H1 (cell line): ENCODE measurements at regions not wholly inside any gene's neighbourhood (a gene's known extent, or its start where the extent isn't known, plus 50 kb on each side); places are given as distances from the start of the nearest gene placed in this dataset.

Experiments used
- CTCF ChIA-PET: fragments of 300-600 bp; sonication (Branson Sonifier 250); formaldehyde crosslinking; loops from one replicate; lab custom pipeline; 2021; ENCODE audit not compliant: partially characterized antibody; lab: Charles Lee
- POLR2A ChIA-PET: fragments of 300-600 bp; sonication (Branson Sonifier 250); formaldehyde crosslinking; loops from one replicate; lab custom pipeline; 2021; ENCODE audit warnings: inconsistent platforms; ENCODE audit not compliant: partially characterized antibody; lab: Charles Lee
- DNase-seq, 2 experiments: peaks; one replicate each; pipeline versions ENCODE4 v3.0.0 to v3.0.0-alpha.2; 2010 to 2022; ENCODE audit warnings: low spot score in 2 of 2, low read depth in 1 of 2, mixed read lengths in 1 of 2
- FAIRE-seq: peaks from 2 replicates; lab custom pipeline; 2011; peaks lifted over from hg19 to GRCh38; lab: Jason Lieb, UNC
- H2AFZ ChIP-seq: 2 replicates; pipeline ENCODE4 v1.8.1; 2012; ENCODE audit warnings: low read length, inconsistent platforms
- H2AK5ac ChIP-seq: 2 replicates; pipeline ENCODE4 v1.6.1; 2013; ENCODE audit warnings: low read depth, low read length
- H2BK120ac ChIP-seq: replicated peaks from 2 replicates; pipeline ENCODE3; 2013; ENCODE audit warnings: low read depth, low read length, inconsistent platforms
- H2BK12ac ChIP-seq: 2 replicates; pipeline ENCODE4 v1.6.1; 2013; ENCODE audit warnings: low read depth, low read length
- H2BK15ac ChIP-seq: 2 replicates; pipeline ENCODE4 v1.6.1; 2013; ENCODE audit warnings: low read length
- H2BK20ac ChIP-seq: 2 replicates; pipeline ENCODE4 v1.6.1; 2013; ENCODE audit warnings: low read length
- H2BK5ac ChIP-seq: 2 replicates; pipeline ENCODE4 v1.6.1; 2013; ENCODE audit warnings: low read depth, low read length
- H3K14ac ChIP-seq: 2 replicates; pipeline ENCODE4 v1.6.1; 2013; ENCODE audit warnings: inconsistent platforms; ENCODE audit not compliant: insufficient read length
- H3K18ac ChIP-seq: 2 replicates; pipeline ENCODE4 v1.6.1; 2013; ENCODE audit warnings: low read length; ENCODE audit errors: extremely low read depth
- H3K23ac ChIP-seq: 2 replicates; pipeline ENCODE4 v1.6.1; 2013; ENCODE audit warnings: inconsistent platforms; ENCODE audit not compliant: insufficient read length
- H3K23me2 ChIP-seq: 2 replicates; pipeline ENCODE4 v1.6.1; 2013; ENCODE audit warnings: low read depth, low read length
- H3K27ac ChIP-seq: 2 replicates; pipeline ENCODE4 v1.6.1; 2011; ENCODE audit warnings: low read depth, low read length, inconsistent platforms
- H3K27me3 ChIP-seq, 4 experiments: replicated peaks in 1 of 4; 1 replicate in 1 of 4; 2 replicates in 3 of 4; pipeline versions ENCODE4 v1.6.1 to v1.8.1; 2011 to 2013; ENCODE audit warnings: low read length in 3 of 4, mild to moderate bottlenecking in 3 of 4, inconsistent platforms in 2 of 4, mixed read lengths in 2 of 4, moderate library complexity in 1 of 4; ENCODE audit not compliant: control insufficient read depth in 3 of 4, insufficient read depth in 3 of 4; ENCODE audit errors: extremely low read depth in 1 of 4
- H3K36me3 ChIP-seq, 4 experiments: 2 replicates each; pipeline versions ENCODE4 v1.6.1 to v1.8.1; 2011 to 2013; ENCODE audit warnings: mild to moderate bottlenecking in 4 of 4, low read length in 3 of 4, moderate library complexity in 2 of 4, control low read depth in 1 of 4, inconsistent platforms in 1 of 4; ENCODE audit not compliant: insufficient read depth in 4 of 4, control insufficient read depth in 2 of 4
- H3K4ac ChIP-seq: replicated peaks from 2 replicates; pipeline ENCODE3; 2013; ENCODE audit warnings: low read length, low read depth, mixed read lengths, inconsistent platforms; ENCODE audit not compliant: insufficient read length
- H3K4me1 ChIP-seq, 4 experiments: replicated peaks in 1 of 4; 1 replicate in 1 of 4; 2 replicates in 3 of 4; pipeline versions ENCODE4 v1.6.1 to v1.8.1; 2011 to 2013; ENCODE audit warnings: low read length in 3 of 4, inconsistent platforms in 2 of 4, mixed read lengths in 1 of 4; ENCODE audit not compliant: insufficient read depth in 4 of 4, control insufficient read depth in 3 of 4
- H3K4me2 ChIP-seq, 2 experiments: 2 replicates each; pipeline versions ENCODE4 v1.6.1 to v1.8.1; 2011 to 2013; ENCODE audit warnings: low read depth in 2 of 2, low read length in 2 of 2, control low read depth in 1 of 2, inconsistent platforms in 1 of 2, mild to moderate bottlenecking in 1 of 2; ENCODE audit not compliant: insufficient read depth in 1 of 2
- H3K4me3 ChIP-seq, 4 experiments: fragments of 200-600, 300-600 bp in 1 of 4; sonication (generic), shearing (Covaris generic), sonication (Bioruptor Twin) in 1 of 4; 2 replicates each; pipeline versions ENCODE4 v1.5.1 to v1.8.1; 2011 to 2016; ENCODE audit warnings: low read length in 4 of 4, low read depth in 3 of 4, control low read depth in 2 of 4, inconsistent platforms in 2 of 4, mild to moderate bottlenecking in 2 of 4, mixed read lengths in 1 of 4, moderate library complexity in 1 of 4; ENCODE audit not compliant: insufficient read depth in 2 of 4; ENCODE audit errors: extremely low read depth in 1 of 4
- H3K56ac ChIP-seq: replicated peaks from 2 replicates; pipeline ENCODE3; 2013; ENCODE audit warnings: low read depth, mild to moderate bottlenecking, mixed read lengths, low read length, inconsistent platforms; ENCODE audit not compliant: insufficient read length
- H3K79me1 ChIP-seq: 2 replicates; pipeline ENCODE4 v1.6.1; 2013; ENCODE audit warnings: low read depth, low read length, control low read depth
- H3K79me2 ChIP-seq, 2 experiments: 2 replicates each; pipeline versions ENCODE4 v1.6.1 to v1.8.1; 2012 to 2013; ENCODE audit warnings: low read length in 2 of 2, mild to moderate bottlenecking in 2 of 2, inconsistent platforms in 1 of 2; ENCODE audit not compliant: insufficient read depth in 2 of 2, control insufficient read depth in 1 of 2
- H3K9ac ChIP-seq, 4 experiments: replicated peaks in 1 of 4; 1 replicate in 1 of 4; 2 replicates in 3 of 4; pipeline versions ENCODE4 v1.6.1 to v1.8.1; 2011 to 2013; ENCODE audit warnings: low read depth in 3 of 4, low read length in 3 of 4, control low read depth in 2 of 4, mild to moderate bottlenecking in 2 of 4, moderate library complexity in 2 of 4, inconsistent platforms in 1 of 4; ENCODE audit errors: extremely low read depth in 1 of 4
- H3K9me3 ChIP-seq, 2 experiments: 2 replicates each; pipeline versions ENCODE4 v1.6.1 to v1.8.1; 2012 to 2013; ENCODE audit warnings: mild to moderate bottlenecking in 2 of 2, moderate library complexity in 2 of 2, control low read depth in 1 of 2, inconsistent platforms in 1 of 2, low read depth in 1 of 2, low read length in 1 of 2, mixed read lengths in 1 of 2; ENCODE audit not compliant: insufficient read depth in 2 of 2
- H4K20me1 ChIP-seq, 2 experiments: replicated peaks in 1 of 2; 2 replicates each; pipeline versions ENCODE3 to v1.8.1; 2011 to 2013; ENCODE audit warnings: inconsistent platforms in 2 of 2, low read length in 2 of 2, mild to moderate bottlenecking in 1 of 2; ENCODE audit not compliant: insufficient read depth in 2 of 2, control insufficient read depth in 1 of 2
- H4K5ac ChIP-seq: 2 replicates; pipeline ENCODE4 v1.6.1; 2013; ENCODE audit warnings: low read length, low read depth, mixed read lengths, inconsistent platforms; ENCODE audit not compliant: insufficient read length
- H4K8ac ChIP-seq: 2 replicates; pipeline ENCODE4 v1.8.0; 2013; ENCODE audit warnings: mild to moderate bottlenecking, moderate library complexity, low read length, inconsistent platforms; ENCODE audit not compliant: insufficient read depth; ENCODE audit errors: extremely low read depth
- H4K91ac ChIP-seq: replicated peaks from 2 replicates; pipeline ENCODE3; 2013; ENCODE audit warnings: low read length, mixed read lengths, inconsistent platforms; ENCODE audit not compliant: insufficient read length
- BCL11A ChIP-seq, 2 experiments: IDR thresholded peaks; one replicate each; pipeline ENCODE4 v1.6.1; 2011; ENCODE audit warnings: low read depth in 2 of 2, low read length in 2 of 2, mild to moderate bottlenecking in 2 of 2
- CREB1 ChIP-seq: IDR thresholded peaks from 2 replicates; pipeline ENCODE4 v1.6.1; 2012; ENCODE audit warnings: inconsistent platforms
- CTBP2 ChIP-seq: IDR thresholded peaks from 2 replicates; pipeline ENCODE4 v1.7.0; 2011; ENCODE audit warnings: borderline replicate concordance, mild to moderate bottlenecking, moderate library complexity, mixed read lengths, low read length; ENCODE audit not compliant: insufficient read depth, insufficient read length
- EGR1 ChIP-seq: IDR thresholded peaks from 2 replicates; pipeline ENCODE4 v1.6.1; 2011; ENCODE audit warnings: low read depth, low read length, borderline replicate concordance
- EP300 ChIP-seq, 2 experiments: IDR thresholded peaks; 1 replicate in 1 of 2; 2 replicates in 1 of 2; pipeline ENCODE4 v1.6.1; 2011 to 2012; ENCODE audit warnings: low read depth in 2 of 2, low read length in 2 of 2, mild to moderate bottlenecking in 2 of 2, borderline replicate concordance in 1 of 2, inconsistent platforms in 1 of 2, moderate library complexity in 1 of 2
- FOSL1 ChIP-seq: IDR thresholded peaks from 2 replicates; pipeline ENCODE4 v1.6.1; 2011; ENCODE audit warnings: mild to moderate bottlenecking, low read depth, low read length, moderate library complexity; ENCODE audit not compliant: insufficient read depth
- HDAC2 ChIP-seq, 2 experiments: fragments of 300-600 bp in 1 of 2; sonication (generic) in 1 of 2; IDR thresholded peaks; 2 replicates each; pipeline ENCODE4 v1.6.1; 2011 to 2012; ENCODE audit warnings: low read depth in 2 of 2, low read length in 2 of 2, mild to moderate bottlenecking in 2 of 2, moderate library complexity in 2 of 2, borderline replicate concordance in 1 of 2, inconsistent platforms in 1 of 2
- MAFK ChIP-seq: IDR thresholded peaks from 2 replicates; pipeline ENCODE4 v1.6.1; 2012; ENCODE audit warnings: low read depth, mild to moderate bottlenecking, improper control_type of control experiment, low read length
- POLR2AphosphoS5 ChIP-seq: IDR thresholded peaks from 2 replicates; pipeline ENCODE4 v1.6.1; 2011; ENCODE audit warnings: low read depth, low read length
- RAD21 ChIP-seq, 2 experiments: IDR thresholded peaks in 1 of 2; conservative IDR thresholded peaks in 1 of 2; 2 replicates each; pipeline ENCODE4 v1.6.1; 2011; ENCODE audit warnings: low read depth in 2 of 2, low read length in 2 of 2, improper control_type of control experiment in 1 of 2, inconsistent platforms in 1 of 2, mild to moderate bottlenecking in 1 of 2, moderate library complexity in 1 of 2
- RBBP5 ChIP-seq: IDR thresholded peaks from 2 replicates; pipeline ENCODE4 v1.7.1; 2012; ENCODE audit warnings: low read depth, mild to moderate bottlenecking, inconsistent platforms, low read length, moderate library complexity, borderline replicate concordance
- RFX5 ChIP-seq: IDR thresholded peaks from 2 replicates; pipeline ENCODE4 v1.6.1; 2011; ENCODE audit warnings: low read depth, low read length, improper control_type of control experiment, borderline replicate concordance
- SP4 ChIP-seq: IDR thresholded peaks from 2 replicates; pipeline ENCODE4 v1.6.1; 2012; ENCODE audit warnings: low read length, inconsistent platforms
- SUZ12 ChIP-seq: fragments of 200-600 bp; sonication (generic); IDR thresholded peaks from 2 replicates; pipeline ENCODE4 v1.6.1; 2012; ENCODE audit warnings: mild to moderate bottlenecking, inconsistent platforms, low read length, moderate library complexity, mixed read lengths
- TCF12 ChIP-seq: IDR thresholded peaks from 2 replicates; pipeline ENCODE4 v1.6.1; 2011; ENCODE audit warnings: low read depth, mild to moderate bottlenecking, low read length
- WGBS, 2 experiments: shearing (Covaris generic) in 1 of 2; methylation state at CpG; one replicate each; pipeline versions ENCODE4 v1.1.6 to v1.1.7; 2013 to 2015; ENCODE audit warnings: low lambda C conversion rate in 2 of 2, mixed read lengths in 2 of 2, inconsistent platforms in 1 of 2, low coverage in 1 of 2, missing lambda C conversion rate in 1 of 2; ENCODE audit not compliant: insufficient replicate concordance in 2 of 2, insufficient coverage in 1 of 2, insufficient read length in 1 of 2; ENCODE audit errors: extremely low coverage in 1 of 2, missing lambda C conversion rate in 1 of 2; 5-methylcytosine and 5-hydroxymethylcytosine counted together

DNA sequence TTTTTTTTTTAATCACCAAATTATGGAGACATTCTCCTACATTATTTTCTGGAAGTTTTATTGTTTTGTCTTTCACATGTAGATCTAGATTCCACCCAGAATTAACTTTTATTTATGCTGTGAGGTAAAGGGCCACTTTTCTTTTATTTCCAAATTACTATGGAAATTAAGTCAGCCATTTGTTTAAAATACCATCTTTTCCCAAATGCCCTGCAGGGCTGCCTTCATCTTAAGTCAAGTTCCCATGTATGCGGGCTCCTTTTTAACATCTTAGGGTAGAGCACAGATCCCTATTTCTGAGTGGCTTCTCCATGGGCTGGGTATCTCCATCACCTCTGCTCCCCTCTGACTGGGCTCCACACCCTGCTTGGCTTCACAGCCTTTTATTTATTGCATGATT is 348.4 kb downstream of the SOX4 start:
- peaks cover 0 to 13% of the 10 kb centered on the region in 2 experiments; a peak in 2 of 4 replicates for H3K79me2 ChIP-seq
- FAIRE-seq (no peak), DNase-seq (no peak)
- no peaks in the 10 kb centered on the region for H3K4me1 ChIP-seq
- 90% methylated on average over 1 of the region's 1 CpG; no CpG with 5 or more reads in 1 of the 2 experiments for WGBS, 2 experiments
- no peaks in the 10 kb centered on the region for H3K27me3 ChIP-seq
- no peak overlapping the region for H2AK5ac ChIP-seq
- no peak overlapping the region for H3K23ac ChIP-seq
- H3K27ac ChIP-seq = no peak overlapping the region
- no peak overlapping the region for H3K4ac ChIP-seq
- peaks cover 0 to under 1% of the 10 kb centered on the region in 2 experiments for H4K20me1 ChIP-seq
- H3K36me3 ChIP-seq = no peaks in the 10 kb centered on the region
- no peak overlapping the region for H2AFZ ChIP-seq
- no peak overlapping the region for H3K56ac ChIP-seq
- H3K18ac ChIP-seq = no peak overlapping the region
- CTCF ChIA-PET = no interaction called here
- H2BK12ac ChIP-seq = no peak overlapping the region
- H2BK20ac ChIP-seq = no peak overlapping the region
- no peak overlapping the region for H3K9ac ChIP-seq
- no peak overlapping the region for H3K14ac ChIP-seq
- no peak overlapping the region for H3K4me2 ChIP-seq
- H4K8ac ChIP-seq = no peak overlapping the region
- no peak overlapping the region for H2BK5ac ChIP-seq
- no peak overlapping the region for H2BK120ac ChIP-seq
- no peak overlapping the region for H4K5ac ChIP-seq
- H3K23me2 ChIP-seq = no peaks in the 10 kb centered on the region
- no peaks in the 10 kb centered on the region for H3K9me3 ChIP-seq
- H2BK15ac ChIP-seq = no peak overlapping the region
- H3K79me1 ChIP-seq = peaks cover 3% of the 10 kb centered on the region
- no peak overlapping the region for H3K4me3 ChIP-seq
- H4K91ac ChIP-seq = no peak overlapping the region
- POLR2A ChIA-PET = no interaction called here
- TF ChIP-seq HDAC2 (IDR thresholded peaks at IDR 0.05; ENCODE audit: borderline replicate concordance in 1 of 2, low read depth in 2 of 2, low read length in 2 of 2) (no peak), CTBP2 (no peak), POLR2AphosphoS5 (no peak), RAD21 (IDR thresholded peaks at IDR 0.05 in 1 of 2, conservative IDR thresholded peaks at IDR 0.05 in 1 of 2; ENCODE audit: low read depth in 2 of 2, low read length in 2 of 2) (no peak), SP4 (no peak), EP300 (IDR thresholded peaks at IDR 0.05; ENCODE audit: borderline replicate concordance in 1 of 2, low read depth in 2 of 2, low read length in 2 of 2) (no peak), RBBP5 (no peak), FOSL1 (no peak), TCF12 (no peak), SUZ12 (no peak), CREB1 (no peak), EGR1 (no peak), BCL11A (IDR thresholded peaks at IDR 0.05; ENCODE audit: low read depth in 2 of 2, low read length in 2 of 2) (no peak), MAFK (no peak), RFX5 (no peak)
